K562 (cell line): ENCODE measurements at regions not wholly inside any gene's neighbourhood (a gene's known extent, or its start where the extent isn't known, plus 50 kb on each side); places are given as distances from the start of the nearest gene placed in this dataset.

ENCODE experiments used
- ATAC-seq: fragments of 200-7000 bp; cut with Tn5 transposase; 3 replicates; pipeline ENCODE4 v1.9.1; 2020; ENCODE audit warnings: moderate library complexity
- BruUV-seq: library from RNA; stranded (reverse); fragments of 400-500 nt; replicated peaks from 2 replicates; lab custom pipeline; 2021; lab: Mats Ljungman, UMichigan
- CTCF ChIA-PET: fragments of 300-600 bp; formaldehyde crosslinking; extraction: SDS; loops from one replicate; lab custom pipeline; 2021; ENCODE audit warnings: low intra/inter-chr PET ratio; lab: Yijun Ruan, JAX
- POLR2A ChIA-PET: fragments of 300-600, 350-650 bp; sonication (Branson Sonifier 250); formaldehyde crosslinking; extraction: SDS; loops from one replicate; lab custom pipeline; 2021; ENCODE audit warnings: antibody characterized with exemption, inconsistent platforms; lab: Yijun Ruan, JAX
- DNase-seq, 4 experiments: peaks; one replicate each; pipeline versions ENCODE4 v3.0.0 to v3.0.0-alpha.2; 2011 to 2018; ENCODE audit warnings: low spot score in 3 of 4, mixed read lengths in 3 of 4; ENCODE audit errors: extremely low read depth in 1 of 4
- FAIRE-seq: peaks from 2 replicates; lab custom pipeline; 2011; peaks lifted over from hg19 to GRCh38; lab: Jason Lieb, UNC
- H2AFZ ChIP-seq: 2 replicates; pipeline ENCODE4 v1.6.0; 2011; ENCODE audit warnings: low read depth, low read length, control low read depth, inconsistent platforms
- H3K27ac ChIP-seq: fragments of 200-600 bp; 3 replicates; pipeline ENCODE4 v1.8.0; 2011; ENCODE audit warnings: low read depth, mild to moderate bottlenecking, control low read depth, inconsistent platforms, low read length, moderate library complexity, mixed read lengths; ENCODE audit errors: extremely low read depth
- H3K27me3 ChIP-seq, 2 experiments: fragments of 300-600 bp in 1 of 2; 2 replicates in 1 of 2; 3 replicates in 1 of 2; pipeline versions ENCODE4 v1.6.0 to v1.8.0; 2011; ENCODE audit warnings: inconsistent platforms in 2 of 2, low read length in 2 of 2, mild to moderate bottlenecking in 1 of 2, mixed read lengths in 1 of 2, moderate library complexity in 1 of 2; ENCODE audit not compliant: control insufficient read depth in 2 of 2, insufficient read depth in 2 of 2
- H3K36me3 ChIP-seq: fragments of 300-600 bp; 3 replicates; pipeline ENCODE4 v1.8.0; 2011; ENCODE audit warnings: mild to moderate bottlenecking, low read length, inconsistent platforms; ENCODE audit not compliant: control insufficient read depth, insufficient read depth
- H3K4me1 ChIP-seq, 2 experiments: fragments of 200-600 bp in 1 of 2; replicated peaks in 1 of 2; 2 replicates in 1 of 2; 3 replicates in 1 of 2; pipeline versions ENCODE4 v1.5.1 to v1.8.0; 2011; ENCODE audit warnings: inconsistent platforms in 2 of 2, low read length in 2 of 2, mild to moderate bottlenecking in 1 of 2, mixed read lengths in 1 of 2, moderate library complexity in 1 of 2; ENCODE audit not compliant: control insufficient read depth in 2 of 2, insufficient read depth in 2 of 2
- H3K4me2 ChIP-seq: 2 replicates; pipeline ENCODE4 v1.6.1; 2011; ENCODE audit warnings: low read length, control low read depth, inconsistent platforms, mixed read lengths; ENCODE audit not compliant: insufficient read depth
- H3K4me3 ChIP-seq: fragments of 200-600 bp; sonication (generic), shearing (Covaris generic); 2 replicates; pipeline ENCODE4 v1.5.1; 2016; ENCODE audit warnings: control low read depth, inconsistent platforms
- H3K79me2 ChIP-seq: fragments of 200-600 bp; 3 replicates; pipeline ENCODE4 v1.8.0; 2011; ENCODE audit warnings: low read length, inconsistent platforms; ENCODE audit not compliant: control insufficient read depth, insufficient read depth
- H3K9ac ChIP-seq, 2 experiments: 2 replicates each; pipeline versions ENCODE4 v1.6.0 to v1.6.1; 2011; ENCODE audit warnings: low read depth in 2 of 2, low read length in 2 of 2, control low read depth in 1 of 2, inconsistent platforms in 1 of 2, mild to moderate bottlenecking in 1 of 2, mixed read lengths in 1 of 2; ENCODE audit not compliant: insufficient read depth in 1 of 2
- H3K9me1 ChIP-seq: one replicate; pipeline ENCODE4 v1.6.0; 2011; ENCODE audit warnings: inconsistent platforms, mild to moderate bottlenecking, low read length, moderate library complexity; ENCODE audit not compliant: control insufficient read depth, insufficient read depth
- H3K9me3 ChIP-seq: replicated peaks from 2 replicates; pipeline ENCODE4 v1.5.1; 2011; ENCODE audit warnings: low read depth, low read length, inconsistent platforms; ENCODE audit not compliant: control insufficient read depth, insufficient read depth
- H4K20me1 ChIP-seq: replicated peaks from 2 replicates; pipeline ENCODE4 v1.6.1; 2011; ENCODE audit warnings: low read length, inconsistent platforms, mixed read lengths; ENCODE audit not compliant: control insufficient read depth, insufficient read depth
- NRF1 ChIP-seq, 2 experiments: fragments of 450-650 bp; IDR thresholded peaks in 1 of 2; conservative IDR thresholded peaks in 1 of 2; 2 replicates each; pipeline ENCODE4 v1.6.1; 2014; ENCODE audit warnings: mild to moderate bottlenecking in 2 of 2
- WGBS: fragments of 100-300 bp; shearing (Covaris generic); methylation state at CpG from one replicate; pipeline ENCODE4 v1.1.6; 2016; ENCODE audit warnings: low coverage, mixed read lengths; ENCODE audit not compliant: insufficient coverage; ENCODE audit errors: missing lambda C conversion rate; 5-methylcytosine and 5-hydroxymethylcytosine counted together
- in situ Hi-C: fragments of 300-500 bp; cut with MboI; formaldehyde crosslinking; loops from 4 replicates; pipeline ENCODE4 v1.15.0; 2018; ENCODE audit warnings: inconsistent platforms, mixed read lengths
- intact Hi-C: fragments of 100-400 bp; cut with micrococcal nuclease; formaldehyde crosslinking; loops from 2 replicates; pipeline ENCODE4 v1.14.2; 2022
- TF ChIP-seq, protein P1 (sequence below): fragments of 450-650 bp; IDR thresholded peaks from 2 replicates; pipeline ENCODE4 v1.6.1; 2018; ENCODE audit warnings: mild to moderate bottlenecking, low read depth; ENCODE audit not compliant: partially characterized antibody
- TF ChIP-seq, protein P2 (sequence below): fragments of 250-450 bp; sonication (Bioruptor Pico); IDR thresholded peaks from 2 replicates; pipeline ENCODE4 v1.5.0; 2022; ENCODE audit warnings: mild to moderate bottlenecking
- TF ChIP-seq, protein P3 (sequence below): sonication (generic); formaldehyde crosslinking; IDR thresholded peaks from 2 replicates; pipeline ENCODE4 v1.8.0; 2023; ENCODE audit warnings: missing genetic modification reagents, mild to moderate bottlenecking, borderline replicate concordance
- TF ChIP-seq, protein P4 (sequence below): fragments of 450-650 bp; formaldehyde crosslinking; IDR thresholded peaks from 2 replicates; pipeline ENCODE4 v1.4.0; 2022; ENCODE audit warnings: missing genetic modification characterization

DNA sequence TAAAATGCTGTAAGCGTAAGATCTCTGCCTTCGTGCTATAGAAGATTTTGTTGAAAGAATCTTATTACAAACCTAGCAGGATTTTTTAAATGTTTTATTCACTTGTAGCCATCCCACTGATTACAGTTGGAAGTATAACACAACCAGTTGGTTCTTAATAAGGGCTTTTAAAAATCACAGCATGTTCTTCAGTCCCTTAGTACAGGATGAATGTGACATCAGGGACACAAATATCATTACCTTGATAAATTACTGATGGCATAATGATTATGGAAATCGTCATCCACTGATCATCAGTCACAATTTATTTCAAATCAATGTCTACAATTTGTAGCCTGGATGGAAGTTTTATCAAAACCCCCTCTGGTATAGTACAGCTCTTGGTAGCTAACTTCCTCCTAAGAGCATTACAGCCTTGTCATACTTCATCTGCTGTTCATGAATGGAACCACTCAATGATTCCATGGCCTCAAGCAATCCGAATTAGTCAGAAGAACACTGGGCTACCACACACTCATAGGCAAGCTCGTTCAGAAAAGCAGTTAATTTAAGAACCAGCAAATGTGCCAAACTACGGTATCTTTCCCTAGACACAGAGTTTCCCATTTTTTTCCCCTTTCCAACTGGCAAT is 389.2 kb upstream of the TENM3 start:
- no peak overlapping the region for H3K4me2 ChIP-seq
- intact Hi-C loops (no loop called here), in situ Hi-C loops (no loop called here)
- no peak overlapping the region for H2AFZ ChIP-seq
- TF ChIP-seq, protein P1, sequence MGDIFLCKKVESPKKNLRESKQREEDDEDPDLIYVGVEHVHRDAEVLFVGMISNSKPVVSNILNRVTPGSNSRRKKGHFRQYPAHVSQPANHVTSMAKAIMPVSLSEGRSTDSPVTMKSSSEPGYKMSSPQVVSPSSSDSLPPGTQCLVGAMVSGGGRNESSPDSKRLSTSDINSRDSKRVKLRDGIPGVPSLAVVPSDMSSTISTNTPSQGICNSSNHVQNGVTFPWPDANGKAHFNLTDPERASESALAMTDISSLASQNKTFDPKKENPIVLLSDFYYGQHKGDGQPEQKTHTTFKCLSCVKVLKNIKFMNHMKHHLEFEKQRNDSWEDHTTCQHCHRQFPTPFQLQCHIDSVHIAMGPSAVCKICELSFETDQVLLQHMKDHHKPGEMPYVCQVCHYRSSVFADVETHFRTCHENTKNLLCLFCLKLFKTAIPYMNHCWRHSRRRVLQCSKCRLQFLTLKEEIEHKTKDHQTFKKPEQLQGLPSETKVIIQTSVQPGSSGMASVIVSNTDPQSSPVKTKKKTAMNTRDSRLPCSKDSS = no peak
- TF ChIP-seq, protein P2, sequence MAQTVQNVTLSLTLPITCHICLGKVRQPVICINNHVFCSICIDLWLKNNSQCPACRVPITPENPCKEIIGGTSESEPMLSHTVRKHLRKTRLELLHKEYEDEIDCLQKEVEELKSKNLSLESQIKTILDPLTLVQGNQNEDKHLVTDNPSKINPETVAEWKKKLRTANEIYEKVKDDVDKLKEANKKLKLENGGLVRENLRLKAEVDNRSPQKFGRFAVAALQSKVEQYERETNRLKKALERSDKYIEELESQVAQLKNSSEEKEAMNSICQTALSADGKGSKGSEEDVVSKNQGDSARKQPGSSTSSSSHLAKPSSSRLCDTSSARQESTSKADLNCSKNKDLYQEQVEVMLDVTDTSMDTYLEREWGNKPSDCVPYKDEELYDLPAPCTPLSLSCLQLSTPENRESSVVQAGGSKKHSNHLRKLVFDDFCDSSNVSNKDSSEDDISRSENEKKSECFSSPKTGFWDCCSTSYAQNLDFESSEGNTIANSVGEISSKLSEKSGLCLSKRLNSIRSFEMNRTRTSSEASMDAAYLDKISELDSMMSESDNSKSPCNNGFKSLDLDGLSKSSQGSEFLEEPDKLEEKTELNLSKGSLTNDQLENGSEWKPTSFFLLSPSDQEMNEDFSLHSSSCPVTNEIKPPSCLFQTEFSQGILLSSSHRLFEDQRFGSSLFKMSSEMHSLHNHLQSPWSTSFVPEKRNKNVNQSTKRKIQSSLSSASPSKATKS (CRISPR knock-in tag) = no peak
- TF ChIP-seq, protein P3, sequence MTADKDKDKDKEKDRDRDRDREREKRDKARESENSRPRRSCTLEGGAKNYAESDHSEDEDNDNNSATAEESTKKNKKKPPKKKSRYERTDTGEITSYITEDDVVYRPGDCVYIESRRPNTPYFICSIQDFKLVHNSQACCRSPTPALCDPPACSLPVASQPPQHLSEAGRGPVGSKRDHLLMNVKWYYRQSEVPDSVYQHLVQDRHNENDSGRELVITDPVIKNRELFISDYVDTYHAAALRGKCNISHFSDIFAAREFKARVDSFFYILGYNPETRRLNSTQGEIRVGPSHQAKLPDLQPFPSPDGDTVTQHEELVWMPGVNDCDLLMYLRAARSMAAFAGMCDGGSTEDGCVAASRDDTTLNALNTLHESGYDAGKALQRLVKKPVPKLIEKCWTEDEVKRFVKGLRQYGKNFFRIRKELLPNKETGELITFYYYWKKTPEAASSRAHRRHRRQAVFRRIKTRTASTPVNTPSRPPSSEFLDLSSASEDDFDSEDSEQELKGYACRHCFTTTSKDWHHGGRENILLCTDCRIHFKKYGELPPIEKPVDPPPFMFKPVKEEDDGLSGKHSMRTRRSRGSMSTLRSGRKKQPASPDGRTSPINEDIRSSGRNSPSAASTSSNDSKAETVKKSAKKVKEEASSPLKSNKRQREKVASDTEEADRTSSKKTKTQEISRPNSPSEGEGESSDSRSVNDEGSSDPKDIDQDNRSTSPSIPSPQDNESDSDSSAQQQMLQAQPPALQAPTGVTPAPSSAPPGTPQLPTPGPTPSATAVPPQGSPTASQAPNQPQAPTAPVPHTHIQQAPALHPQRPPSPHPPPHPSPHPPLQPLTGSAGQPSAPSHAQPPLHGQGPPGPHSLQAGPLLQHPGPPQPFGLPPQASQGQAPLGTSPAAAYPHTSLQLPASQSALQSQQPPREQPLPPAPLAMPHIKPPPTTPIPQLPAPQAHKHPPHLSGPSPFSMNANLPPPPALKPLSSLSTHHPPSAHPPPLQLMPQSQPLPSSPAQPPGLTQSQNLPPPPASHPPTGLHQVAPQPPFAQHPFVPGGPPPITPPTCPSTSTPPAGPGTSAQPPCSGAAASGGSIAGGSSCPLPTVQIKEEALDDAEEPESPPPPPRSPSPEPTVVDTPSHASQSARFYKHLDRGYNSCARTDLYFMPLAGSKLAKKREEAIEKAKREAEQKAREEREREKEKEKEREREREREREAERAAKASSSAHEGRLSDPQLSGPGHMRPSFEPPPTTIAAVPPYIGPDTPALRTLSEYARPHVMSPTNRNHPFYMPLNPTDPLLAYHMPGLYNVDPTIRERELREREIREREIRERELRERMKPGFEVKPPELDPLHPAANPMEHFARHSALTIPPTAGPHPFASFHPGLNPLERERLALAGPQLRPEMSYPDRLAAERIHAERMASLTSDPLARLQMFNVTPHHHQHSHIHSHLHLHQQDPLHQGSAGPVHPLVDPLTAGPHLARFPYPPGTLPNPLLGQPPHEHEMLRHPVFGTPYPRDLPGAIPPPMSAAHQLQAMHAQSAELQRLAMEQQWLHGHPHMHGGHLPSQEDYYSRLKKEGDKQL (CRISPR knock-in tag) = no peak
- no peak for TF ChIP-seq NRF1 (conservative IDR thresholded peaks at IDR 0.05 in 1 of 2, IDR thresholded peaks at IDR 0.05 in 1 of 2)
- TF ChIP-seq, protein P4, sequence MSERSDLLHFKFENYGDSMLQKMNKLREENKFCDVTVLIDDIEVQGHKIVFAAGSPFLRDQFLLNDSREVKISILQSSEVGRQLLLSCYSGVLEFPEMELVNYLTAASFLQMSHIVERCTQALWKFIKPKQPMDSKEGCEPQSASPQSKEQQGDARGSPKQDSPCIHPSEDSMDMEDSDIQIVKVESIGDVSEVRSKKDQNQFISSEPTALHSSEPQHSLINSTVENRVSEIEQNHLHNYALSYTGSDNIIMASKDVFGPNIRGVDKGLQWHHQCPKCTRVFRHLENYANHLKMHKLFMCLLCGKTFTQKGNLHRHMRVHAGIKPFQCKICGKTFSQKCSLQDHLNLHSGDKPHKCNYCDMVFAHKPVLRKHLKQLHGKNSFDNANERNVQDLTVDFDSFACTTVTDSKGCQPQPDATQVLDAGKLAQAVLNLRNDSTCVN = no peak
- DNase-seq (no peak), ATAC-seq (no peak), FAIRE-seq (no peak)
- H3K4me1 ChIP-seq = no peaks in the 10 kb centered on the region
- CTCF ChIA-PET = no interaction called here
- H3K9me3 ChIP-seq = no peaks in the 10 kb centered on the region
- no peaks in the 10 kb centered on the region for H3K9me1 ChIP-seq
- no peak overlapping the region for H3K9ac ChIP-seq
- no peaks in the 10 kb centered on the region for H3K36me3 ChIP-seq
- BruUV-seq = no TSS peak
- POLR2A ChIA-PET = no interaction called here
- 1% methylated on average over 6 of the region's 6 CpGs for WGBS
- no peaks in the 10 kb centered on the region for H3K79me2 ChIP-seq
- H3K27me3 ChIP-seq = no peaks in the 10 kb centered on the region
- no peak overlapping the region for H3K4me3 ChIP-seq
- H3K27ac ChIP-seq = no peak overlapping the region
- H4K20me1 ChIP-seq = no peaks in the 10 kb centered on the region
